ENCODE measurements at regions not wholly inside any gene's neighbourhood (a gene's known extent, or its start where the extent isn't known, plus 50 kb on each side); places are given as distances from the start of the nearest gene placed in this dataset.

DNA sequence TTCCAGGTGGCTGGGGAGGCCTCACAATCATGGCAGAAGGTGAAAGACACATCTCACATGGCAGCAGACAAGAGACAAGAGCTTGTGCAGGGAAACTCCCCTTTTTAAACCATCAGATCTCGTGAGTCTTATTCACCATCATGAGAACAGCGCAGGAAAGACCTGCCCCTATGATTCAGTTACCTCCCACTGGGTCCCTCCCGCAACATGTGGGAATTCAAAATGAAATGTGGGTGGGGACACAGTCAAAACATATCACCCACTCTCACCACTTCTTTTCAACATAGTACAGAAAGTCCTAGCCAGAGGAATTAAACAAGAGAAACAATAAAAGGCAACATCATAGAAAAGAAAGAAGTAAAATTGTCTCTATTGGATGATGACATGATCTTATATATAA is 223.4 kb upstream of the SLC24A2 start:
- no peaks in the 10 kb centered on the region for H3K27me3 ChIP-seq
- no peak for TF ChIP-seq POLR2A (IDR thresholded peaks at IDR 0.05)
- TF ChIP-seq POLR2AphosphoS5 (IDR thresholded peaks at IDR 0.05): no peak
- TF ChIP-seq EP300 (IDR thresholded peaks at IDR 0.05): no peak
- TF ChIP-seq, protein P1, sequence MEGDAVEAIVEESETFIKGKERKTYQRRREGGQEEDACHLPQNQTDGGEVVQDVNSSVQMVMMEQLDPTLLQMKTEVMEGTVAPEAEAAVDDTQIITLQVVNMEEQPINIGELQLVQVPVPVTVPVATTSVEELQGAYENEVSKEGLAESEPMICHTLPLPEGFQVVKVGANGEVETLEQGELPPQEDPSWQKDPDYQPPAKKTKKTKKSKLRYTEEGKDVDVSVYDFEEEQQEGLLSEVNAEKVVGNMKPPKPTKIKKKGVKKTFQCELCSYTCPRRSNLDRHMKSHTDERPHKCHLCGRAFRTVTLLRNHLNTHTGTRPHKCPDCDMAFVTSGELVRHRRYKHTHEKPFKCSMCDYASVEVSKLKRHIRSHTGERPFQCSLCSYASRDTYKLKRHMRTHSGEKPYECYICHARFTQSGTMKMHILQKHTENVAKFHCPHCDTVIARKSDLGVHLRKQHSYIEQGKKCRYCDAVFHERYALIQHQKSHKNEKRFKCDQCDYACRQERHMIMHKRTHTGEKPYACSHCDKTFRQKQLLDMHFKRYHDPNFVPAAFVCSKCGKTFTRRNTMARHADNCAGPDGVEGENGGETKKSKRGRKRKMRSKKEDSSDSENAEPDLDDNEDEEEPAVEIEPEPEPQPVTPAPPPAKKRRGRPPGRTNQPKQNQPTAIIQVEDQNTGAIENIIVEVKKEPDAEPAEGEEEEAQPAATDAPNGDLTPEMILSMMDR (IDR thresholded peaks at IDR 0.05): no peak
- intact Hi-C loops (cut with DNase I; ENCODE audit: low total_unique reads): no loop called here
- no peaks in the 10 kb centered on the region for H3K36me3 ChIP-seq
- no peak overlapping the region for H3K4me3 ChIP-seq
- peaks cover 0 to 10% (median 2%) of the 10 kb centered on the region in 4 donors for H3K9me3 ChIP-seq
- H3K4me1 ChIP-seq: no peaks in the 10 kb centered on the region
- DNase-seq: no peak
- H3K27ac ChIP-seq: no peak overlapping the region
- WGBS, 5 donors: 77 to 90% (median 83%) methylated on average over 3 of the region's 3 CpGs

DNA sequence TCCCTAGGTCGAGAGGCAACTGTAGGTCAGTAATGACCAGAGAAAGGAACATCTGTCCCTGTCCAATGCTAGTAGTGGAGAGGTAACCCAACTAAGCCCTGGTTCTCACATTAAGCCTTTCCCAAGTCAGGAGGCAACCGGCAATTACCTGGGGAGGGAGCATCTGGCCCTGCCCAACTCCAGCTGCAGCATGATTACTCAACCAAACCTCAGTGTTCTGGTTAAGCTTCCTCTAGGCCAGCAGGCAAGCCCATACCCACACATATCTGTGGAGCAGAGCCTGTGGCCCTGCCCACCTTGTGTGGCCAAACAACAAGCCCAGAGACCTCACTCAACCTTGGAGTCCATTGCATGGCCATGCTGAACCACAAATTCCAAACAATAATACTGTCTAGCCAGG is 220.8 kb upstream of the SLC24A2 start:
- no peaks in the 10 kb centered on the region for H3K36me3 ChIP-seq
- H3K4me3 ChIP-seq: no peak overlapping the region
- intact Hi-C loops (cut with DNase I; ENCODE audit: low total_unique reads): loop anchor here (10.0 kb wide), 1 partner anchor 55 kb away; no protein-coding TSS in a partner anchor
- peaks cover 0 to 10% (median 2%) of the 10 kb centered on the region in 4 donors for H3K9me3 ChIP-seq
- no peak overlapping the region for H3K27ac ChIP-seq
- DNase-seq: no peak
- 57 to 86% (median 81%) methylated on average over 1 to 2 of the region's 2 CpGs for whole genome bisulfite sequencing, 5 donors
- TF ChIP-seq POLR2AphosphoS5 (IDR thresholded peaks at IDR 0.05) (no peak), EP300 (IDR thresholded peaks at IDR 0.05) (no peak), POLR2A (IDR thresholded peaks at IDR 0.05) (no peak)
- TF ChIP-seq, protein P1 (IDR thresholded peaks at IDR 0.05): no peak
- H3K4me1 ChIP-seq: no peaks in the 10 kb centered on the region
- no peaks in the 10 kb centered on the region for H3K27me3 ChIP-seq

DNA sequence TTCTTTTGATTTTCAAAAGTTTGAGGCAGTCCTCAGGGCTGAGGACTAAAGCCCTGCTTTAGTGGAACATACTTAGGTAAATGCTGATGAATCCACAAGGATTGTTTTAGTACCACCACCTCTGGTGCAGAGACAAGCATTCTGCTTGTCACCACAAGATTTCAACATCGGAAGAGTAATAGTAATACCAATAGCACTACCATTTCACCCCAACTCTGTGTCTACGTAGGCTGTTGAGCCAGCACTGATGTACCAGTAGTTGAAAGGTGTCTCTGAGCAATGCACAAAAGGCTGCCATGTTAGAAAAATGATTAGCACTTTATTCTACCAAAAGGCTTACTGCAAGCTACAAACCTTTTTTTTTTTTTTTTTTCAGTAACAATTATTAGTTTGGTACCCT is 213.2 kb upstream of the SLC24A2 start:
- no peaks in the 10 kb centered on the region for H3K36me3 ChIP-seq
- H3K4me1 ChIP-seq: no peaks in the 10 kb centered on the region
- WGBS, 5 donors: 77 to 92% (median 88%) methylated on average over 2 of the region's 2 CpGs
- no peak overlapping the region for H3K4me3 ChIP-seq
- DNase-seq: no peak
- no peaks in the 10 kb centered on the region for H3K9me3 ChIP-seq
- TF ChIP-seq, protein P1 (IDR thresholded peaks at IDR 0.05): no peak
- TF ChIP-seq POLR2A (IDR thresholded peaks at IDR 0.05) (no peak), POLR2AphosphoS5 (IDR thresholded peaks at IDR 0.05) (no peak), EP300 (IDR thresholded peaks at IDR 0.05) (no peak)
- H3K27ac ChIP-seq: no peak overlapping the region
- H3K27me3 ChIP-seq: no peaks in the 10 kb centered on the region
- intact Hi-C loops (cut with DNase I; ENCODE audit: low total_unique reads): loop anchor here (10.0 kb wide), 1 partner anchor 63 kb away; no protein-coding TSS in a partner anchor

DNA sequence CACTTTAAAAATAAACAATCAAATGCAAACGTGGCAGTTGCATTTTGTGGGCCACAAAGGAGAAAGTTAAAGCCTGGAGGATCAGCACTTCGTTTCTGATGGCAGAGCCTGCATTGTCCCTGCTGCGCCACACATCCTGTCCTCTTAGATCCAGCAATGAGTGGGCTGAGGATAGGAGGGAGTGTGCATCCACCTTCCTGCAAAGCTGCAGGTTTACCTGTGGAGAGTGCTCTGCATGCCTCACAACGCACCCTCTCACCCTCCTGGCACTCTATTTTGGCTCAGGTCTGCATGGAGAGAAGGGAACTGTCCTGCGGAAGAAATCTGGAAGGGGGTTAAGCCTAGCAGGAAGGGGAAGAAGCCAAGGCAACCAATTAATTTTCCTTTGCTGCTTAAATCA is 212.2 kb upstream of the SLC24A2 start:
- H3K36me3 ChIP-seq: no peaks in the 10 kb centered on the region
- no peak for DNase-seq
- H3K4me1 ChIP-seq: no peaks in the 10 kb centered on the region
- no peak overlapping the region for H3K4me3 ChIP-seq
- no peak overlapping the region for H3K27ac ChIP-seq
- WGBS, 5 donors: 55 to 65% (median 56%) methylated on average over 5 of the region's 5 CpGs
- no peaks in the 10 kb centered on the region for H3K27me3 ChIP-seq
- no peak for TF ChIP-seq EP300 (IDR thresholded peaks at IDR 0.05)
- no peak for TF ChIP-seq POLR2AphosphoS5 (IDR thresholded peaks at IDR 0.05)
- TF ChIP-seq, protein P1 (IDR thresholded peaks at IDR 0.05): no peak
- no peaks in the 10 kb centered on the region for H3K9me3 ChIP-seq
- intact Hi-C loops (cut with DNase I; ENCODE audit: low total_unique reads): loop anchor here (10.0 kb wide), 1 partner anchor 64 kb away; no protein-coding TSS in a partner anchor

Data from stomach (tissue), 8 donors.